GM21717 (cell line): ENCODE measurements at regions not wholly inside any gene's neighbourhood (a gene's known extent, or its start where the extent isn't known, plus 50 kb on each side); places are given as distances from the start of the nearest gene placed in this dataset.

Experiments
- ATAC-seq: cut with Tn5 transposase; IDR thresholded peaks from one replicate; pipeline ENCODE4 v1.9.1; 2021; ENCODE audit warnings: mild to moderate bottlenecking, moderate library complexity; ENCODE audit not compliant: unreplicated experiment

GRCh38 chr3:80113331-80113730 is 345.5 kb upstream of the ROBO1 start:
- ATAC-seq, result no peak

GRCh38 chr3:80099559-80100066 is 331.8 kb upstream of the ROBO1 start:
- no peak for ATAC-seq

GRCh38 chr3:80097674-80098073 is 329.9 kb upstream of the ROBO1 start:
- no peak for ATAC-seq

- ATAC-seq, result no peak
Measured at GRCh38 chr3:80096909-80097308, 329.1 kb upstream of the ROBO1 start.

GRCh38 chr3:80094589-80094988 is 326.8 kb upstream of the ROBO1 start:
- ATAC-seq, result no peak

- ATAC-seq, result no peak
Measured at GRCh38 chr3:80087767-80088166, 320.0 kb upstream of the ROBO1 start.

- ATAC-seq, result no peak
Measured at GRCh38 chr3:80086426-80086825, 318.6 kb upstream of the ROBO1 start.

- ATAC-seq, result no peak
Measured at GRCh38 chr3:80079886-80080285, 312.1 kb upstream of the ROBO1 start.

- ATAC-seq, result no peak
Measured at GRCh38 chr3:80068459-80068858, 300.7 kb upstream of the ROBO1 start.

GRCh38 chr3:80063535-80063934 is 295.7 kb upstream of the ROBO1 start:
- ATAC-seq, result no peak

GRCh38 chr3:80060664-80061063 is 292.9 kb upstream of the ROBO1 start:
- no peak for ATAC-seq

- no peak for ATAC-seq
Measured at GRCh38 chr3:80055306-80055705, 287.5 kb upstream of the ROBO1 start.

GRCh38 chr3:80052271-80052670 is 284.5 kb upstream of the ROBO1 start:
- ATAC-seq, result no peak

GRCh38 chr3:80051602-80051962 is 283.8 kb upstream of the ROBO1 start:
- no peak for ATAC-seq

- ATAC-seq, result no peak
Measured at GRCh38 chr3:80050826-80051601, 283.2 kb upstream of the ROBO1 start.

GRCh38 chr3:80043226-80043625 is 275.4 kb upstream of the ROBO1 start:
- ATAC-seq, result no peak

GRCh38 chr3:80040067-80040466 is 272.3 kb upstream of the ROBO1 start:
- no peak for ATAC-seq

GRCh38 chr3:80036176-80036575 is 268.4 kb upstream of the ROBO1 start:
- ATAC-seq, result no peak

- ATAC-seq, result no peak
Measured at GRCh38 chr3:80035021-80035420, 267.2 kb upstream of the ROBO1 start.

GRCh38 chr3:80023010-80023409 is 255.2 kb upstream of the ROBO1 start:
- no peak for ATAC-seq

GRCh38 chr3:80018375-80018774 is 250.6 kb upstream of the ROBO1 start:
- ATAC-seq, result no peak

- ATAC-seq, result no peak
Measured at GRCh38 chr3:80017369-80017768, 249.6 kb upstream of the ROBO1 start.

GRCh38 chr3:80014576-80014975 is 246.8 kb upstream of the ROBO1 start:
- no peak for ATAC-seq
